ENCODE measurements at regions not wholly inside any gene's neighbourhood (a gene's known extent, or its start where the extent isn't known, plus 50 kb on each side); places are given as distances from the start of the nearest gene placed in this dataset.
A peak's percentile ranks its signal among the peaks of the same experiment; 100 is the strongest.

GRCh38 chr18:11553098-11553940 lies 56.1 kb upstream of the SLC35G4 start:
- DNase-seq, result peak; percentile 72

DNA sequence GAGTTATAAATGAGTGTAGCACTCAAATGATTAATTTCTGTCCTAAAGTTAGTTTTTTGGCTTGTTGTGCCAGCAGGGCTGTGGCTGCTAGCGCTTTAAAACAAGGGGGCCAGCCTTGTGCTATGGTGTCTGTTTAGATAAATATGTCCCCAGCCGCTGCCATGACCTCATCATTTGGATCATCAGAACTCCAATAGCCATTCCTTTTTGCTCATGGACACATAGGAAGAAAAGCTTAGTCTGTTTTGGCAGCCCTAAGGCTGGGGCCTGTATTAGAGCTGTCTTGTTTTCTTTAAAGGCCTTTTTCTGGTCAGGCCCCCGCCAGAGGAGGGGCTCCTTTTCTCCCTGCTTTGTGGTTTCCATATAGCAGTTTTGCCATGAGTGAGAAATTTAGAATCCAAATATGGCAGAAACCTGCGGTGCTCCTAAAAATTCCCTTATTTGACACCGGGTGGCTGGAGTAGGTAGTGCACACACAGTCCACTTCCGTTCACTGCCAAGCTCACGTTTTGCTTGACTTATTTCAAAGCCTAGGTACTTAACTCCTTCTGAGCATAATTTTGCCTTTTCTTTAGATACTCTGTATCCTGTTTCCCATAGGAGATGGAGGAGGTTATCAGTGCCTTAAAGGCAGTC lies 60.4 kb upstream of the SLC35G4 start:
- DNase-seq, result no peak

GRCh38 chr18:11548396-11548795 lies 61.0 kb upstream of the SLC35G4 start:
- DNase-seq, result no peak

- no peak for DNase-seq
Observed at GRCh38 chr18:11544060-11544633, 65.2 kb upstream of the SLC35G4 start.

DNA sequence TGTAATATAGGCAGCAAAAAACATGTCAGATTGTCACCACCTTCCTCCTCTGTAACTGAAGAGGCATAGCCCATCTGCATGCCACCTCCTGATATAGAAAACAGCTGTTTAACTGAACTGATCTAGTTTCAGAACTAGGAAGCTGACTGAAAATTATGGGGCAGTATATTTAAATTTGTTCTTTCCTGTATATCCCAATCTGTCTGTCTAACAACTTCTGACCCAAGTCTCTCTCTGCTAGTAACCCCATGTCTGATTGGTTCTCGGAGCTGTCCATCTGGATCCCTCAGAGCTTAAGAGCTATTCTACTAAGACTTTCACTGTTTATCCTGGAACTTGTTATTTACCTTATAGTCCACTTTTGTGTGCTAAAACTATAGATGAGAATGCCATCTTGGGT lies 68.2 kb upstream of the SLC35G4 start:
- DNase-seq, result no peak

DNA sequence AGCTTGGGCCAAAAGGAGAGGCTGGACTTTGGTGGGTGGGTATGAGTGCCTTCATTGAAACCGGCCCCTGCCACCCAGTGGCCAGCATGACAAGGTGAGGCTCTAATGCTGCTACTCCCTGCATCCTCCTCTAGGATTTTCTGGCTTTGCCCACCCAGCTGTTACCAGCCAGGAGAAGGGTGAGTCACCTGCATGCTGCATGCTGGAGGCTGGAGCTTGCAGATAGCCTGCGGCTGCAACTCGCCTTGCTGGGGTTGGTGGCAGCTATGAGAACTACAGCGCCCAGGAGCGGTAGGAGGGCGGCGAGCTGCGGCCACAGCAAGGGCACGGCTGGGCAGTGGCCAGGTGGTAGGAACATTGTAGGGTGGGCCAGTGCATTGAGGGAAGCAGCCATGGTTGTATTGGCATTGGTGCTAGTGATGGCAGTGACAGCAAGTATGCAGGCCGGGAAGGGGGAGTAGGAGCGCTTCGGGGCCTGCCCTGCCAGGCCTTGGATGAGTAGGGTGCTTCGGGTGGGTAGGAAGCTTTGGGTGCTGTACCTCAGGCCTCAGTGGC lies 75.4 kb upstream of the SLC35G4 start:
- DNase-seq, result no peak

DNA sequence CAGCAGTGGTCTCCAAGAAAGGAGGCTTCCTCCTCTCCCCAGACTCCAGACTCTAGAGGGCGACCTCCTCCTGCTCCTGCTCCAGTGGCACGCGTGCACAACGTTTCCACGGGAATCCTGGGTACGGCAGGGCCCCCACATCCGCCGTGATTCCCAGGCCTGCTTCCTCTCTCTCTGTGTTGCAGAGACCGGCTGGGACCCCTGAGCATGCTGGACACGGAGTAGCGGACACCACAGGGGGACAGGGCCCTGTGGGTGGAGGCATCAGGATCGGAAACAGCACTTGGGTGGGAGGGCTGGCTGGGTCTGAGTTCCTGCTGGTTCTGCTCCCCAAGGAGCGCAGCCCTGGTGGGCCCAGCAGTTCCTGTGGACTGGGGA lies 75.9 kb upstream of the SLC35G4 start:
- no peak for DNase-seq

DNA sequence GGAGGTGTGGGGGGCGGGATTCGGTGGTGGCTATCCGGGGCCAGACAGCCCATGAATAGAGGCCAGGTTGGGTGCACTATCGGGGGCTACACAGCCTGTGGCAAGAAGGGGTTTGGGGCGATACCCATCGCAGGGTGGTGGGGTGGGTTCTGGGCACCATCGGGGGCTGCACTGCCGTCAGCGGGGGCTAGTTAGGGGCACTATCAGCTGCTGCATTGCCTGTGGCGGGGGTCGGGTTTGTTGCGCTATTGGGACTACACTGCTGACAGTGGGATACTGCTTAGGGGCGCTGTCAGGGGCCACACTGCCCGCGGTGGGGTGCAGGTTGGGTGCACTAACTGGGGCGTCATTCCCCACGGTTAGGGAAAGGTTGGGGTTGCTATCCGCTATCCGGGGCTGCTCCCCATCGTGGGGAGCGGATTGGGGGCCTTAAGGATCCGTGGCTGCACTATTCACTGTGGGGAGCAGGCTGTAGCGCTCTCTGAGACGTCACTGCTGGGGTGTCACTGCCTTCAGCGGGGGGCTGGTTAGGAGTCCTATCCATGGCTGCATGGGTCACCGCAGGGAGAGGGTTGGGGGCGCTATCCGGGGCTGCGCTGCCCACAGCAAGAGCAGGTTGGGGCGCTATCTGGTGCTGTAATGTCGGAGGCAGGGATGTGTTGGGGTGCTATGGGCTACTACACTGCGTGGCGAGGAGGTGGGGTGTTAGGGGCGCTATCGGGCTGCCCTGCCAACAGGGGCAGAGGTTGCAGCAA lies 76.5 kb upstream of the SLC35G4 start:
- DNase-seq, result no peak

- no peak for DNase-seq
Observed at GRCh38 chr18:11529081-11529480, 80.3 kb upstream of the SLC35G4 start.

DNA sequence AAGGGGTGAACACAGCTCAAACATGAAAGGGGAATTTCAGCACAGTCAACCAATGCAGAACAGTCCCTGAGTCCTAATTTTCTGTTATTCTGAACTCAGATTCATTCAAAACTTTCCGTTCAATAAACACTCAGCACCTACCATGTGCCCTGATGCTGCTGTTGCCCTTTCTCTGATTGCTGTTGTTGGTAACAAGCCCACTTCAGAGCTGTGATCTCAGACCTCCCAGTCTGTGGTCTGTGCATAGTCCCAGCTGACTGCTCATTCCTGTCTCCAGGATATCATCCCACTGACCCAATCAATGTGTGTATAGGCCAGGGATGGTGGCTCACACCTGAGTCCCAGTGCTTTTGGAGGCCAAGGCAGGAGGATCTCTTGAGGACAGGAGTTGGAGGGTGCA lies 82.7 kb upstream of the SLC35G4 start:
- no peak for DNase-seq

DNA sequence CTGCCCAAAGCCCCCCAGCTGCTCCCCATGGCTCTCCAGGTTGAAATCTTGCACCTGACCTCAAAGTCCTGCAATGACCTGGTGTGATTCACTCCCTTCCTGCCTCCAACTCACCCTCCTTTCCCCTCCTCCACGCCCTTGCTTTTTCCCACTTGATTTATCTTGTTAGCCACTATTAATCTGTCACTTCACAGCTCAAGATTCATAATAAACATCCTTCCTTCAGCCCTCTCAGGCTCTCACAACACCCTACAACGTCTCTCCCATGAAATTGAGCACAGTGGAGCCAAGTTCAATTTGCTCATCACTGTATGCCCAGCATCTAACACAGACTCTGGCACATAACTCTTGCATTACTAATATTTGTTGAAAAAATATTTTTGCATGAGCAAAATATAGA lies 85.6 kb upstream of the SLC35G4 start:
- DNase-seq, result no peak

DNA sequence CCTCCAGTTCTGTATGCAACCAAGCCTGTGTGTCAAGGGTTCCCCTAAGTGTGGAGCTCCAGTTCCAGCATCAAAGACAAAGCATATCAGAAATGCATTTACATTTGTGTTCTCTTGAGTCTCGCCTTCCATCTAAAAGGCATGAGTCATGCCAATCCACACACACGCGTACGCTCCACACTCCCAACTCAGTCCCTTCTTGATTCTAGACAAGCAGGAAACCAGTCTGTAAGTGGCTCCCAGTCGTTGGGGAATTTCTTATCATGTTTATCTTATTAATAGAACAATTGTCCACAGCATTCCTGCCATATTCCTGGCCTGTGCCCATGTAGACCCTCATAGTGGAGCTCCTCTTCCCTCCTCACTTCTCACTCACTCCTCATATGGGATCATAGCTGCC lies 86.4 kb upstream of the SLC35G4 start:
- DNase-seq, result no peak

GRCh38 chr18:11521853-11522252 lies 87.5 kb upstream of the SLC35G4 start:
- no peak for DNase-seq

- no peak for DNase-seq
Observed at GRCh38 chr18:11520536-11520935, 88.9 kb upstream of the SLC35G4 start.

DNA sequence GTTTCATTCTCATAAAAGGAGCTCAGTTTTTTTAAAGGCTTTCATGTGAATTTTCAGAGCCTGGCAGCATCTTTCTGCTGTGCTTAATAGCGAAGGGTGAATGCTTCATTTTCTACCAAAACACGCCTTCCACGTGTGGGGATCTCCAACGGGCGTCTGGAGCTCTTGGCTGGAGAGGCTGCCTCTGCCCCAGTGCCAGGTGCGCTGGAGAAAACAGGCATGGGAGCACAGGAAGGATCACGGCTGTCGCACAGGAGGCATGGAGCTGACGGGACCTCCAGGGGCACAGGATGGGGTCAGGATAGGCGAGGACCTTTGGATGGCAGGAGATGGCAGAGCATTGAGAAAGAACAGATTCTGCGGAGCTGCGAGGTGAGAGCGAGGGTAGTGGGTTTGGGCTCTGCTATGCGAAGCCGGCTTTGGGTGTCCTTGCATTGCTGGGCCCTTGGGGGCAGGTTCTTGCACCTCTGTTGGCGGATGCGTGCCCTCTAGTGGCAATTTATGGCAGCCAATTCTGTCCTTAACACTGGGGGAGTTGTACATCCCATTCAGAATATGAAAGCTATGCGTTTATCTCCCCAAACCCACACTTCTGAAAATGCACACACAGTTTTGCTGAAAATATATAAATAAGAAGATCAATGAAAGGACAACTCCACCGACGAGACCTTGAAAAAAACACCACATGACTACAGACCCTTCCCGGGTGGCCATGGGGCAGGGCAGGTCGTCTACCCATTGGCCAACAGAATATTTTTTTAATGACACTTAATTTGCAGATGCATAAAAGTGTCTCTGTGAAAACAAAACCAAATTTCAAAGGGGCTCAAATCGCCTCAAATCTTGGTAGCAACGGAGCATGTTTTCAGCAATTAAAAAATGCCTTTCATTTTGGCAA lies 90.4 kb upstream of the SLC35G4 start:
- DNase-seq, result peak; percentile 82

- peak; percentile 35 for DNase-seq
Observed at GRCh38 chr18:11517704-11518103, 91.7 kb upstream of the SLC35G4 start.

DNA sequence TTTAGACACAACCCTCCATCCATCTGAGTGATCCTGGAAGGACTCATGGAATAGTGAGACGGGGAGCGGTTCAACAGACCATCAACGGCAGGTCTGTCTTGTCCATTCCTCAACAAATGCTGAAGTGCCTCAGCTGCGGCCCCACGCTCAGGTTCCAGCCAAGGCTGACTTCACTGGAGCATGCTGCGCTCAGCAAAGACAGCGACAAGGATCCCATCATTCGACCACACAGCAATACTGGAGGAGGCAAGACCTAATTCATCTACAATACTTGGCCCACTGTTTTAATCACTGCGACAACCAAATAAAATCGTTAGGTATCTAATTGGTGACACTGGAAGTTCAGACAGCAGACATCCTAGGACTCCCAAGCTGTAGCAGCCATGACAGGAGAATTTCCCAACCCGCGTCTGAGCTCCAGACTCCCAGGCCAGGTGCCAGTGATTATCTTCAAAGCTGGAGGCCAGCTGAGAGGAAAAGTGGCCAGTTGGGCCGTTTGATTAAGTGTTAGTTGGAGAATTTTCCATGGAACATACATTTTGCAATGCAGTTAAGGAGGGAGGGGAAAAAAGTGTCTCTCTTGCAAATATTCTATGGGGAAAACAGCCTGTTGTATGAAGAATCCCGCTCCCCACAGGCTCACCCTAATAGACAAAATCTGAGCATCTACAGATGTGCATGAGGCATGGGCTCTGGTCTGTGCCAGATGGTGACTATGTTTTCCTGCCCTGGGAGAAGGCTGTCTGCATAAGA lies 92.5 kb upstream of the SLC35G4 start:
- DNase-seq, result no peak

- no peak for DNase-seq
Observed at GRCh38 chr18:11514267-11514666, 95.1 kb upstream of the SLC35G4 start.

- DNase-seq, result peak; percentile 59
Observed at GRCh38 chr18:11512096-11513025, 97.0 kb upstream of the SLC35G4 start.

DNA sequence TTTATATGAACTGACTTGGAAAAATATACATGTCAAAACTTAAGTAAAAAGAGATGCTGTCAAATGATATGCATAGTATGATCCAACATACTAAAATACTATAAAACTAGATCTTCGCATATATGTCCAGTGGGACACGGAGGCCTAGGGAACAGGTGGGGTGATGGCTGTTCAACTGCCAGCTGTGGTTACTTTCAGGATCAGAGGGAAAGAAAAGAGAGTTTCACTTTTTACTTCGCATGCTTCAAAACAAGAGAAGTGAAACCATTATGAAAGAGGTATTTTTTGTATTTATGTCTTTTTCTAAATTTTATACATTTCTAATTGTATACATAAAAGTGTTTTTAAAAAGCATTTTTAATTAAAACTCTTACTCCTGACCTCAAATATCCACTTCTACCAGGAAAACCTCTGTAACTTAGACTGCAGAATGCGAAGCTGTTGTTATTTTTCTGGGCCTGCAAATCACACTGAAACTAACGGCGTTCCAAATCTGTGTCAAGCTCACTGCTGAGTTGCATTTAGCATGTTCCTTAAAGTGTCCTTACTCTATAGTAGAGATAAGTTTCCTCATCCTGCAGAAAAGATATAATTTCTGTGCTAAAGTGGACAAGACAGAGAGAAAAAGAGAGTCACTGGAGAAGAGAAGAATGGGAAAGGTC lies 97.8 kb upstream of the SLC35G4 start:
- peak; percentile 73 for DNase-seq
